ENCODE measurements at regions not wholly inside any gene's neighbourhood (a gene's known extent, or its start where the extent isn't known, plus 50 kb on each side); places are given as distances from the start of the nearest gene placed in this dataset.

GRCh38 chr15:96610757-96611156, 280.3 kb downstream of the NR2F2 start:
- Histone ChIP-seq H3K36me3 (no peaks in the 10 kb centered on the region), H3K9me3 (peaks cover 0 to 24% (median 7%) of the 10 kb centered on the region in 12 donors), H3K27ac (no peak overlapping the region), H3K4me3 (no peak overlapping the region), H3K4me1 (no peaks in the 10 kb centered on the region), H3K27me3 (no peaks in the 10 kb centered on the region)
- WGBS, 4 donors: 85 to 89% (median 86%) methylated on average over 3 of the region's 3 CpGs
- intact Hi-C loops (cut with DNase I): no loop called here
- ATAC-seq: no peak
- DNase-seq: no peak
- no peak for TF ChIP-seq CTCF (IDR thresholded peaks at IDR 0.05)
- no peak for TF ChIP-seq POLR2A (IDR thresholded peaks at IDR 0.05)

GRCh38 chr15:96612917-96613316, 282.4 kb downstream of the NR2F2 start:
- Histone ChIP-seq H3K4me3 (no peak overlapping the region), H3K36me3 (no peaks in the 10 kb centered on the region), H3K9me3 (peaks cover 0 to 24% (median 7%) of the 10 kb centered on the region in 12 donors), H3K27ac (no peak overlapping the region), H3K4me1 (no peaks in the 10 kb centered on the region), H3K27me3 (peaks cover 0 to 16% (median 0%) of the 10 kb centered on the region in 9 donors)
- intact Hi-C loops (cut with DNase I): no loop called here
- ATAC-seq: no peak
- no peak for TF ChIP-seq POLR2A (IDR thresholded peaks at IDR 0.05)
- TF ChIP-seq CTCF (IDR thresholded peaks at IDR 0.05): no peak
- no peak for DNase-seq
- 55 to 76% (median 69%) methylated on average over 1 of the region's 1 CpG for WGBS, 4 donors

- ATAC-seq (no peak), DNase-seq (no peak)
- H3K36me3 ChIP-seq: no peaks in the 10 kb centered on the region
- H3K27me3 ChIP-seq: peaks cover 0 to 31% (median 0%) of the 10 kb centered on the region in 9 donors
- no peaks in the 10 kb centered on the region for H3K4me1 ChIP-seq
- intact Hi-C loops (cut with DNase I): no loop called here
- H3K27ac ChIP-seq: no peak overlapping the region
- no peak overlapping the region for H3K4me3 ChIP-seq
- no peak for TF ChIP-seq CTCF (IDR thresholded peaks at IDR 0.05)
- TF ChIP-seq POLR2A (IDR thresholded peaks at IDR 0.05): no peak
- 51 to 66% (median 59%) methylated on average over 6 of the region's 6 CpGs for WGBS, 4 donors
- H3K9me3 ChIP-seq: peaks cover 0 to 11% (median 0%) of the 10 kb centered on the region in 12 donors
Measured at GRCh38 chr15:96619174-96619573, 288.7 kb downstream of the NR2F2 start.

GRCh38 chr15:96622714-96623113, 292.2 kb downstream of the NR2F2 start:
- ATAC-seq (no peak), DNase-seq (no peak)
- H3K36me3 ChIP-seq: no peaks in the 10 kb centered on the region
- H3K9me3 ChIP-seq: no peaks in the 10 kb centered on the region
- H3K27me3 ChIP-seq: peaks cover 0 to 17% (median 0%) of the 10 kb centered on the region in 9 donors
- 85 to 92% (median 88%) methylated on average over 6 of the region's 6 CpGs for WGBS, 4 donors
- H3K27ac ChIP-seq: no peak overlapping the region
- intact Hi-C loops (cut with DNase I): no loop called here
- H3K4me3 ChIP-seq: no peak overlapping the region
- peaks cover 0 to 13% (median 7%) of the 10 kb centered on the region in 12 donors for H3K4me1 ChIP-seq
- TF ChIP-seq POLR2A (IDR thresholded peaks at IDR 0.05): no peak
- no peak for TF ChIP-seq CTCF (IDR thresholded peaks at IDR 0.05)

Measured in heart left ventricle (tissue), 16 donors.